NCI-H146 (cell line): ENCODE measurements at regions not wholly inside any gene's neighbourhood (a gene's known extent, or its start where the extent isn't known, plus 50 kb on each side); places are given as distances from the start of the nearest gene placed in this dataset.
"Not testable (repeated sequence)": the region's sequence is repeated elsewhere in the genome, so short reads cannot be mapped to it uniquely, and the experiment has no call there.

Experiments
- DNase-seq: peaks from one replicate; lab custom pipeline; 2025; lab: John Stamatoyannopoulos, UW

DNA sequence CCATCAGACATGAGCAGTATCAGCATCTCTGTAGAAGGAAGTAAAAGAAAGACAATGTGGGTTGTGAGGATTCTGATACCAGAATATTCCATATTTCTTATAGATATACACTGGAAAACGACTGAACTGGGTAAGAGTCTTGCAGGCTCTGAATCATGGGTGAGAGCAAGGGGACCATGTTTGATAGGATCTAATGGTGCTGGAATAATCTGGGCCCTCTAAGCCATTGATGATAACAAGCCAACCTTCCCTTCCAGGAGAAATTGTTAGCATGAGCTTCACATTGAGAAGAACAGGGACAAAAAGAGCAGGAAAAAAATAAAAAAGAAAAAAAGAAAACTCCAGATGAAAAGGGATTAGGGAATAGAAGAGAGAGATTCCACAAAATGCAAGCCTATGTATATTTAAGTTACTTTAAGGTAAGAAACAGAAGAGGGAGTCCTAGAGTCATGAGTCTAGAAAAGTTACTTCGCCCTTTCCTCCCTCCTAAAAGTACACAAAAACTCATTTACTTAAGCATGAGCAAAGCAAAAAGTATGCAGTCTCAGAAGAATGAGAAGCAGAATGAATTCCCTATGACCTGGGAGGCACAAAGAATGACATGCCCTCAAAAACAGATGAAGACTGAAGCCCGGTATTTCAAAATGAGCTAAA is 181.9 kb downstream of the TMEM26 start:
- DNase-seq: no peak

DNA sequence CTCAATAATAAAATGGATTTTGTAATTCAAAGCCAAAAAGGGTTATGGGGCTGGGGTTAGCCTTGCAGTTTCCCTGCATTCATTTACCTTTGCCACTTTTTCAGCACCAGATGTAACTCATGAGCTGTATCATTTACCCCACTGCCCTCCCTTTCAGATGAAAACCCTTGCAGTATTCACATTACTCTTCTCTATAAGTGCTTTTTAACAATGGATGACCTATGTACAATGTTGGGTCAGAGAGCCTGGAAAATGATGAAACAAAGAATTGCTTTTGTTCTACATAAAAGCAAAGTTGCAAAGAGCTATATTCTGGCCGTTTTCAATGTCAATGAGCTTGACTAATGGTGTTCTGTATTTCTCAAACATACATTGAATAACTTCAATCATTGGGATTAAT is 189.7 kb downstream of the TMEM26 start:
- DNase-seq: no peak

DNA sequence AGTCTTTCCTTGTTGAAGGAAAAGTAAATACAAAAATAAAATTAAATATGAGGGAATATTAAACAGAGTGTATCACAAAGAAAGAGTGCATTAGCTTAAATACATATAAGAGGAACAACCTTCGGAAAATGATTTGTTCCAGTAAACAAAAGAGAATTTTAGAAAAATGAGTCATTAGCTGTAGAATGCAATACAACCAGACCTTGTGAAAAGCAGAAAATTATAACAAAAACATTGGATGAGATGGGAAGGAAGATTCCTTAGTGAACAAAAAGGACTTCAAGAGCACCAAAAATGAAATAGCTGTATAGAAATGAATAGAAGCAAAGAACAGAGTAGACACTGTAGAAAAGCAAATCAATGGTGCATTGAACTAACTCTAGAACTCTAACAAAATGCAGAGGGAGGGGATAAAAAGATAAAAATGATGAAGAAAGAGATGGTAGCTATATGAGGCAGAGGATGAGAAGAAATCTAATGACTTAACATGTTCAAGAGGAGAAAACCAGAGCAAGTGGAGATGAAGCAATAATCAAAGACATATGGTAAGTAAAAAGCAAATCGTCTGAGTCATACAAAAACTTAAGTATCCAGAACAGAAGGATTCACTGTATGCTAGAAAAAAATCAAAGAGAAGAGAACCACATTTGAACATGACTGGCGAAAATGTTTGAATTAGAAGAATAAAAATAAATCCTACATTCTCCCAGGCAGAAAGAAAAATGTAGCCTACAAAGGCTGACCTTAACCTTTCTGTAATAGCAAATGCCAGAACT is 190.5 kb downstream of the TMEM26 start:
- DNase-seq: no peak

- DNase-seq: no peak
These were observed 195.2 kb downstream of the TMEM26 start for GRCh38 chr10:61257956-61258496.

DNA sequence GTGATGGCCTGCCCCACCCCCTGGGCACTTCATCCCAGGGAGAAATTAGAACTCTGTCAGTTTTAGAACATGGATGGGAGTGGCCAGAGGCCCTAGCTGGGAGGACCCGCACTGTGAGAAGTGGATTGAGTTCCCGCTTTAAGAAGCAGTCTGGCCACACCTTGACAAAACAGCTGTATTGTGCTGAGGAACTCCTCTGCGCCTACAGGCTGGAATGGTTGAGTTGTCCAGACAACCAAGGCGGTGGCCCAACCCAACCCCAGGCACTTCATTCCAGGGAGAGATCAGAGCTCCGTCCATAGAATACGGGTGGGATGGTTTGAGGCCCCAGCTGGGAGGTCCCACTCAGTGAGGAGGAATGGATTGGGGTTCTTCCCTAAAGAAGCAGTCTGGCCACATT is 196.0 kb downstream of the TMEM26 start:
- no peak for DNase-seq

DNA sequence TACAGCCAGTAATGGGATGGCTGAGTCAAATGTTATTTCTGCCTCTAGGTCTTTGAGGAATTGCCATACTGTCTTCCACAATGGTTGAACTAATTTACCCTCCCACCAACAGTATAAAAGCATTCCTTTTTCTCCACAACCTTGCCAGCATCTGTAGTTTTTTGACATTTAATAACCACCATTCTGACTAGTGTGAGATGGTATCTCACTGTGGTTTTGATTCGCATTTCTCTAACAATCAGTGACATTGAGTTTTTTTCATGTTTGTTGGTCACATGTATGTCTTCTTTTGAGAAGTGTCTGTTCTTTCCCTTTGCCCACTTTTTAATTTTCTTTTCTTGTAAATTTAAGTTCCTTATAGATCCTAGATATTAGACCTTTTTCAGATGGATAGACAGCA is 200.9 kb downstream of the TMEM26 start:
- not testable (repeated sequence) for DNase-seq

- no peak for DNase-seq
These were observed 202.1 kb downstream of the TMEM26 start for GRCh38 chr10:61251089-61251488.

DNA sequence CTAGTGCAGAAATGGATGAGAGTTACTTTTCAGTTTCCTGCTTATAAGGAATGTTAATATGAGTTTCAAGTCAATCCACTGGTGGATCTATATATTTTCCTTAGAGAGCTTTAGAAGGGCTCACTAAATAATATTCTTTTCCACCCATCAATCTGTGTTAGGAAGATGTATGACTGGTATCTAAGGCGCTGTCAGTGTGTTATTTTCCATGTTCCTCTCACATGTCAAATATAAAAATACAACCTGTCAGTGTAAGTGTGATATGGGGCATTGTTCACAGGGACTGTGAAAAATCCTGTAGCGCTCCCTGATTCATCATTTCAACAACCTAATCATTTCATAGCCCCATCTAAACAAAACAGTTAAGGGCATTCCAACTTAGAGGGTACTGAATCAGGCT is 203.1 kb downstream of the TMEM26 start:
- DNase-seq: no peak

DNA sequence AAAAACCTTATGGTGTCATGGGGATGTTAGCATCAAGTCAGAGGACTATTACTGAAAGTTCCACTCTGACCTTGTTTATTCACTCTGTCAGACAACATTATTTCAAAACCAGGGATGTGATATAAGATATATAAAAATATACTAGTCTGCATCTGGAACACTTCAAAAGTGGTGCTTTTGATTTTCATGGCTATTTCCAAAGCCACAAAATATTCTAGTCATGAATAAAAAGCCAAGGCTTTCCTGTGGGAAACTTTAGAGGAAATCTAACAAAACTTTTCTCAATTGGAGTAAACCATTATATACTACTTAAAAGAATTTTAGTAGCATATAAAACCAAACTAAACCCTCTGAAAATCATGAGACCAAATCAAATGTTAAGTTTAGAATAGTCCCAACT is 205.2 kb downstream of the TMEM26 start:
- no peak for DNase-seq

DNA sequence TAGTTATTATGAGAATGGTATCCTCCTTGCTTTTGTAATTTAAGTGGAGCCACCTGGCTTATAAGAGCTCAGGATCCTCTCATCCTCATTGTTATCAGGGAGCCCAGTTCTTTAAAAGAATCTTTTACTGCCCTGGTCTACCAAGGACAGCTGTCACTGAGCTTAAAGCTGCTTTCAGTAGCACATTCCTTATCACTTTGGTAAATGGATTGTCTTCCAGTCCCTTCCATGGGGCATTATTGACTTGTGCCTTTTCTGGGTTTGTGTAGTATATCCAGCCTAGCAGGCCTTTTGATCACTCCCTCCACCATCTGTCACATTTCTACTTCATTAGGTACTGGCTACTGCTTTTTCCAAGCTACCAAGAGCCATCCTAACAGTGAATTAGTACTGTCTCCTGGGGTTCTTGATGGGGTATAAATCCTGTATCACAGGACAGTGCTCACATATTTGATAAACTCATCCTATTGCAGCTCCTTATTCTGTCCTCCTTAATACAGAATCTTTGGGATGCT is 208.9 kb downstream of the TMEM26 start:
- no peak for DNase-seq

GRCh38 chr10:61232780-61233179 is 220.4 kb downstream of the TMEM26 start:
- DNase-seq: no peak

GRCh38 chr10:61225939-61226338 is 227.2 kb downstream of the TMEM26 start:
- DNase-seq: no peak

- no peak for DNase-seq
These were observed 229.6 kb downstream of the TMEM26 start for GRCh38 chr10:61223576-61223975.

- no peak for DNase-seq
These were observed 233.5 kb downstream of the TMEM26 start for GRCh38 chr10:61219696-61220095.

DNA sequence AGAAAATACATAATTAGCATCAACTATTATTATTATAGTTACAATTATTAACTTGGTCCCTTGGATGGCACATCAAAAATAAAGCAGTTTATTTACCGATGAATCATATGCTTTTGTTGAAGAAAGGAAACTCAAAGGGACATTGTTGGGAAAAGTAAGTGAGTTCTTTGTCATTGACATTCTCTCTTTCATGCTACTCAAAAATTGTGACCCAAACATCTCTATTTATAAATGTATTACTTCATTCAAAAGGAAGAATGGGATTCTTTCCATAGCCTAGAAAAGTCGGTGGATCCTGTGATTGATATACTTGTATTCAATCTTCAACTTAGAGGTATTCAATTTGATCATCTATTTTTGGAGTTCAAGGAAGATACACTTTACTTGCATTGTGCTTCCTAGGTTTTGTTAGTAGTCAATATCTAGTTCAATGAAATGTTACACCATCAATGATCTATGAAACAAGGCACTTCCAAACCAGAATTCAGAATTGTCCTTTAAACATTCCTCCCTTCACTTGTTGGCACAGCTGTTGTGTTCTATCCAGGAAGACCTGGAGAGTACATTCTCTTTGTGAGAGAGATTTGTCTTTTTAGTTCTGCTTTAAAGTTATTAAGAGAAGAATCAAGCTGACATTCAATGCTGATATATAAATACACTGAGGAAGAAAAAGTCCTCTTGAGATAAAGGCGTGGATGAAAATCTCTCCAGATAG is 235.2 kb downstream of the TMEM26 start:
- DNase-seq: no peak

DNA sequence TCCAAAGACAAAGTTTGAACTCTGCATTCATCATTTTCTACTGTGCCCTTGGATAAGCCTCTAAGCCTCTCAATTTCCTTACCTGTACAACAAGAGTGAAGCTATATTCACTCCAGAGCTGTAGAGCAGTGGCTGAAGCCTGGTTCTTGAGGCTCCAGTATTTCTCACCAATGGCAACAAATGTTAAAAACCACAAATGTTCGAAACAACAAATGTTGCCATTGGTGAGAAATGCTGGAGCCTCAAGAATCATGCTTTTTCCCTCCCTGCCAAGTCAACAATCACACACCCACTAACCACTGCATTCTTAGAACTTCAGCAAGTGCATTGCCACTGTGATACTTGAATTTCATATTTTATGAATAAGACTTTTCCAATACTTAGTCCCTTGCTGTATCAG is 237.9 kb downstream of the TMEM26 start:
- no peak for DNase-seq

DNA sequence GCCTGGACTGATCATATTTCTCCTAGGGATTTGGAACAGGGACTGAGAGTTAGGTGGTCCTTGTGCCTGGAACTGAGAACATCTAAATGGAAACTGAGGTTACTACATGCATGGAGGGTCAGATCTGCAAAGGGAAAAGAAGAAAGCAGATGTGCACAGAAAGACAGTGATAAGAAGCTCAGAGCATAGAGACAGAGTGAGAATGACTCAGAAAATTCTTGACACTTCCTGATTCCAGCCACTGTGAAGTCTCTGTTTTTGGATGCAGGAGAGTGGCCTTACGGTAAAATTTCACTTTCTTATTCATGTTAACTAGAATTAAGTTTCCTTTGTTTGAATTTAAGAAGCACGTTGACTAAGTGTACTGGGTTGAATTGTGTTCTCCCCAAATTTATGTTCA is 241.7 kb downstream of the TMEM26 start:
- no peak for DNase-seq

DNA sequence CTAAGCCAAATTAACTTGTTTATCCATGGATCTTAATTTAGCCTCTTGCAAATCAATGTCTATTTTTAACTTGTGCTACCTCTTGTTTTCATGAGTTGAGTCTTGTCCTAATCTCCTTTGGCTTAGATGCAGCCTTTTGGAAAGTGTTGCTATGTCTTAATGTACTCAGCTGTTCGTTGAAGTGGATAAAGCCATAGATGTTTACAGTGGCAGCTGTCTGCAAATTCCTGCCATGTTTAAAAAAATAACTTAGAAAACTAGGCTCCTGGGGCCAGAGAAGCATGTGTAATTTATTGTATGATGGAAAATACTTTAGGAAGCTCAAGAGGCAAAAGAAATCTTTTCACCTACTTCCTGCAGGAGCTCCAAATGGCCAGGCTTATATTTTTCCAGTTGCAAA is 253.1 kb upstream of the RHOBTB1 start:
- DNase-seq: no peak

GRCh38 chr10:61195211-61195610 is 251.2 kb upstream of the RHOBTB1 start:
- DNase-seq: no peak

DNA sequence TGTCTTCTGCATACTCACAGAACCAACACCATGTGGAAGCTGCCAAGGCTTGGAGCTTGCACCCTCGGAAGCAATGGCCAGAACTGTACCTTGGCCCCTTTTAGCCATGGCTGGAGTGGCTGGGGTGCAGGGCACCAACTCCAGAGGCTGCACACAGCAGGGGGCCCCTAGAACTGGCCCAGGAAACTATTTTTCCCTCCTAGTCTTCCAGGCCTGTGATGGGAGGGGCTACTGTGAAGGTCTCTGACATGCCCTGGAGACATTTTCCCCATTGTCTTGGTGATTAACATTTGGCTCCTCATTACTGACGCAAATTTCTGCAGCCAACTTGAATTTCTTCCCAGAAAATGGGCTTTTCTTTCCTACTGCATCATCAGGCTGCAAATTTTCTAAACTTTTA is 248.6 kb upstream of the RHOBTB1 start:
- DNase-seq: not testable (repeated sequence)

DNA sequence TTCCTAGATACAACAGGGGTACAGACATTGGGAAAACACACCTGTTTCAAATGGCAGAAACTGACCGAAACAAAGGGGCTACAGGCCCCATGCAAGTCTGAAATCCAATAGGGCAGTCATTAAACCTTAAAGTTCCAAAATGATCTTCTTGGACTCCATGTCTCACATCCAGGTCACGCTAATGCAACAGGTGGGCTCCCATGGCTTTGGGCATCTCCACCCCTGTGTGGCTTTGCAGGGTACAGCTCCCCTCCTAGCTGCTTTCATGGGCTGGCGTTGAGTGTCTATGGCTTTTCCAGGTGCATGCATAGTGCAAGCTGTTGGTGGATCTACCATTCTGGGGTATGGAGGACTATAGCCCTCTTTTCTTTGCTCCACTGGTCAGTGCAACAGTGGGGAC is 248.1 kb upstream of the RHOBTB1 start:
- no peak for DNase-seq

- peak; percentile 37 for DNase-seq
These were observed 245.9 kb upstream of the RHOBTB1 start for GRCh38 chr10:61189912-61190311.

- peak; percentile 30 for DNase-seq
These were observed 244.7 kb upstream of the RHOBTB1 start for GRCh38 chr10:61188691-61189090.
